ENCODE measurements at regions not wholly inside any gene's neighbourhood (a gene's known extent, or its start where the extent isn't known, plus 50 kb on each side); places are given as distances from the start of the nearest gene placed in this dataset.
A peak's percentile ranks its signal among the peaks of the same experiment; 100 is the strongest.

GRCh38 chr18:46423226-46423805, 233.7 kb downstream of the LOXHD1 start:
- no peak for DNase-seq (ENCODE audit: low read depth, low spot score)
- Histone ChIP-seq H3K4me1 (ENCODE audit: control insufficient read depth in 1 of 2, insufficient read depth in 2 of 2, low read length in 2 of 2) (peaks cover 10 to 11% of the 10 kb centered on the region in 2 experiments), H3K9ac (ENCODE audit: low read length) (no peak overlapping the region), H3K9me3 (ENCODE audit: control insufficient read depth in 1 of 2, insufficient read depth in 1 of 2, low read depth in 1 of 2, low read length in 2 of 2) (no peaks in the 10 kb centered on the region), H3K4me2 (ENCODE audit: low read length) (no peak overlapping the region), H3K9me2 (ENCODE audit: insufficient read depth) (no peaks in the 10 kb centered on the region), H3K27me3 (ENCODE audit: insufficient read depth, low read length) (no peaks in the 10 kb centered on the region), H3K27ac (ENCODE audit: low read depth, low read length) (no peak overlapping the region), H3K79me2 (ENCODE audit: insufficient read depth, low read length) (no peaks in the 10 kb centered on the region), H3K36me3 (ENCODE audit: control insufficient read depth in 1 of 2, insufficient read depth in 2 of 2, low read length in 2 of 2) (no peaks in the 10 kb centered on the region), H2AFZ (ENCODE audit: low read depth, low read length, poor library complexity, severe bottlenecking) (no peak overlapping the region), H4K20me1 (ENCODE audit: insufficient read depth) (no peaks in the 10 kb centered on the region), H3K4me3 (replicated peaks in 1 of 2; ENCODE audit: low read depth in 1 of 2, low read length in 2 of 2) (no peak overlapping the region)
- no peak for ATAC-seq
- BruUV-seq (replicated peaks): no TSS peak
- intact Hi-C loops (cut with micrococcal nuclease): no loop called here
- ChIA-PET RAD21 (ENCODE audit: low non-redundant PET in 1 of 2, low total read pairs in 2 of 2, uncharacterized antibody in 2 of 2, unreplicated experiment in 2 of 2) (no interaction called here), CTCF (no interaction called here), POLR2A (no interaction called here)
- TF ChIP-seq YY1 (IDR thresholded peaks at IDR 0.05; ENCODE audit: extremely low read depth, insufficient replicate concordance, low read depth, low read length): no peak
- no peak for TF ChIP-seq EZH2 (IDR thresholded peaks at IDR 0.05)
- no peak for TF ChIP-seq POLR2AphosphoS5 (IDR thresholded peaks at IDR 0.05; ENCODE audit: low read depth, low read length)
- no peak for TF ChIP-seq EGR1 (IDR thresholded peaks at IDR 0.05; ENCODE audit: low read depth)
- TF ChIP-seq, protein P1, sequence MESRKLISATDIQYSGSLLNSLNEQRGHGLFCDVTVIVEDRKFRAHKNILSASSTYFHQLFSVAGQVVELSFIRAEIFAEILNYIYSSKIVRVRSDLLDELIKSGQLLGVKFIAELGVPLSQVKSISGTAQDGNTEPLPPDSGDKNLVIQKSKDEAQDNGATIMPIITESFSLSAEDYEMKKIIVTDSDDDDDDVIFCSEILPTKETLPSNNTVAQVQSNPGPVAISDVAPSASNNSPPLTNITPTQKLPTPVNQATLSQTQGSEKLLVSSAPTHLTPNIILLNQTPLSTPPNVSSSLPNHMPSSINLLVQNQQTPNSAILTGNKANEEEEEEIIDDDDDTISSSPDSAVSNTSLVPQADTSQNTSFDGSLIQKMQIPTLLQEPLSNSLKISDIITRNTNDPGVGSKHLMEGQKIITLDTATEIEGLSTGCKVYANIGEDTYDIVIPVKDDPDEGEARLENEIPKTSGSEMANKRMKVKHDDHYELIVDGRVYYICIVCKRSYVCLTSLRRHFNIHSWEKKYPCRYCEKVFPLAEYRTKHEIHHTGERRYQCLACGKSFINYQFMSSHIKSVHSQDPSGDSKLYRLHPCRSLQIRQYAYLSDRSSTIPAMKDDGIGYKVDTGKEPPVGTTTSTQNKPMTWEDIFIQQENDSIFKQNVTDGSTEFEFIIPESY (IDR thresholded peaks at IDR 0.05; ENCODE audit: extremely low read depth, insufficient replicate concordance, low read length): no peak
- TF ChIP-seq ZNF274 (IDR thresholded peaks at IDR 0.05; ENCODE audit: low read depth, low read length): no peak

DNA sequence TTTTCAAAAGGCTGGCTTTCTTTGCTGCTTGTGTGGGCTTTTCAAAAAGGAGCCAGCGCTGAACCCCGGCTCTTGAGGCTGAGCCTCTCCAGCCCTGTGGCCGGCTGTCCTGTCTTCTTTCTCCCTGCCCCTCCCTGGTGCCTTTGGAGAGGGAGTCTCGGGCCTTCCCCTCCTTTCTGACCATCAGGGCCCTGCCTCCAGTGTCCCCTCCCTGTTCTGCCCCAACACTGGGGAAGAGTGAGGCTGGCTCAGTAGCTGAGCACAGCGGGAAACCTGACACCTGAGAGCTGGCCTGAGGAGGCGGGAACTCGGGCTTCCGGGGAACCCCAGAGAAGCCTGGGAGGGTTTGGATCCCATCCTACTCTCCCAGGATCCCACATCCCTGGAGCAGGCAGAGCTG, 232.1 kb downstream of the LOXHD1 start:
- Histone ChIP-seq H3K27me3 (ENCODE audit: insufficient read depth, low read length) (no peaks in the 10 kb centered on the region), H2AFZ (ENCODE audit: low read depth, low read length, poor library complexity, severe bottlenecking) (no peak overlapping the region), H3K36me3 (ENCODE audit: control insufficient read depth in 1 of 2, insufficient read depth in 2 of 2, low read length in 2 of 2) (no peaks in the 10 kb centered on the region), H3K79me2 (ENCODE audit: insufficient read depth, low read length) (no peaks in the 10 kb centered on the region), H3K4me2 (ENCODE audit: low read length) (peak overlapping the region; percentile 25; the same call in 1 of the 2 replicates), H3K4me3 (replicated peaks in 1 of 2; ENCODE audit: low read depth in 1 of 2, low read length in 2 of 2) (no peak overlapping the region), H3K9me3 (ENCODE audit: control insufficient read depth in 1 of 2, insufficient read depth in 1 of 2, low read depth in 1 of 2, low read length in 2 of 2) (no peaks in the 10 kb centered on the region), H4K20me1 (ENCODE audit: insufficient read depth) (no peaks in the 10 kb centered on the region), H3K27ac (ENCODE audit: low read depth, low read length) (no peak overlapping the region), H3K9me2 (ENCODE audit: insufficient read depth) (no peaks in the 10 kb centered on the region), H3K9ac (ENCODE audit: low read length) (no peak overlapping the region), H3K4me1 (ENCODE audit: control insufficient read depth in 1 of 2, insufficient read depth in 2 of 2, low read length in 2 of 2) (peaks cover 10 to 11% of the 10 kb centered on the region in 2 experiments)
- TF ChIP-seq JUND (IDR thresholded peaks at IDR 0.05): no peak
- no peak for TF ChIP-seq TCF7L2 (IDR thresholded peaks at IDR 0.05; ENCODE audit: borderline replicate concordance, extremely low read depth, insufficient read depth, insufficient read length)
- peak; percentile 15; the same call in 1 of the 2 replicates for TF ChIP-seq MAX (IDR thresholded peaks at IDR 0.05)
- ATAC-seq (peak; percentile 86), DNase-seq (ENCODE audit: low read depth, low spot score) (no peak)
- ChIA-PET POLR2A (no interaction called here), RAD21 (ENCODE audit: low non-redundant PET in 1 of 2, low total read pairs in 2 of 2, uncharacterized antibody in 2 of 2, unreplicated experiment in 2 of 2) (no interaction called here), CTCF (no interaction called here)
- intact Hi-C loops (cut with micrococcal nuclease): no loop called here
- BruUV-seq (replicated peaks): no TSS peak

Data from HCT116 (cell line).